IMR-90 (cell line): ENCODE measurements at regions not wholly inside any gene's neighbourhood (a gene's known extent, or its start where the extent isn't known, plus 50 kb on each side); places are given as distances from the start of the nearest gene placed in this dataset.

Experiments
- CEBPB ChIP-seq: IDR thresholded peaks from 2 replicates; pipeline ENCODE4 v1.6.1; 2012; ENCODE audit warnings: low read depth, low read length, improper control_type of control experiment
- RFX5 ChIP-seq: IDR thresholded peaks from 2 replicates; pipeline ENCODE4 v1.8.0; 2012; ENCODE audit warnings: low read depth, mild to moderate bottlenecking, low read length, moderate library complexity
- TF ChIP-seq, protein P1 (sequence below): conservative IDR thresholded peaks from 2 replicates; pipeline ENCODE4 v1.5.1; 2012; ENCODE audit warnings: mild to moderate bottlenecking, low read depth, low read length, improper control_type of control experiment

DNA sequence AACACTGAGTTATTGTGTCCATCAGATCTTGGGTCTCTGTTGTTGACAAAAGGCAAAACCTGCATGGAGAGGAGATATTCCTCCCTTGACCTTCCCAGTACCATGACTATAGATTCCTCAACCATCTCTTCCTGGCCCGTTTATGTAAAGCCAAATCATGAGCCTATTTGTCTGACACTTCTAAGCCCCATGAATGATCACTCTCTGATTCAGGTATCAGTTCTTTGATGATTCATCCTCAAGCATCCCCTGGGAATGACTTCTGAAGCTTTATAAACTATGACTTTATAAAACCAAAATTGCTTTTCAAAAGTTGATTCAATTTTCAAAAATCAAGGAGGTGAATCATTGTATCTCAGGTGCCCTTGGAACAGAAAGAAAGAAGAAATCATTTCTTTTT, 78.7 kb upstream of the LOC128125822 start:
- no peak for TF ChIP-seq CEBPB
- TF ChIP-seq, protein P1, sequence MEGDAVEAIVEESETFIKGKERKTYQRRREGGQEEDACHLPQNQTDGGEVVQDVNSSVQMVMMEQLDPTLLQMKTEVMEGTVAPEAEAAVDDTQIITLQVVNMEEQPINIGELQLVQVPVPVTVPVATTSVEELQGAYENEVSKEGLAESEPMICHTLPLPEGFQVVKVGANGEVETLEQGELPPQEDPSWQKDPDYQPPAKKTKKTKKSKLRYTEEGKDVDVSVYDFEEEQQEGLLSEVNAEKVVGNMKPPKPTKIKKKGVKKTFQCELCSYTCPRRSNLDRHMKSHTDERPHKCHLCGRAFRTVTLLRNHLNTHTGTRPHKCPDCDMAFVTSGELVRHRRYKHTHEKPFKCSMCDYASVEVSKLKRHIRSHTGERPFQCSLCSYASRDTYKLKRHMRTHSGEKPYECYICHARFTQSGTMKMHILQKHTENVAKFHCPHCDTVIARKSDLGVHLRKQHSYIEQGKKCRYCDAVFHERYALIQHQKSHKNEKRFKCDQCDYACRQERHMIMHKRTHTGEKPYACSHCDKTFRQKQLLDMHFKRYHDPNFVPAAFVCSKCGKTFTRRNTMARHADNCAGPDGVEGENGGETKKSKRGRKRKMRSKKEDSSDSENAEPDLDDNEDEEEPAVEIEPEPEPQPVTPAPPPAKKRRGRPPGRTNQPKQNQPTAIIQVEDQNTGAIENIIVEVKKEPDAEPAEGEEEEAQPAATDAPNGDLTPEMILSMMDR: no peak
- TF ChIP-seq RFX5: no peak
